ENCODE measurements at regions not wholly inside any gene's neighbourhood (a gene's known extent, or its start where the extent isn't known, plus 50 kb on each side); places are given as distances from the start of the nearest gene placed in this dataset.

DNA sequence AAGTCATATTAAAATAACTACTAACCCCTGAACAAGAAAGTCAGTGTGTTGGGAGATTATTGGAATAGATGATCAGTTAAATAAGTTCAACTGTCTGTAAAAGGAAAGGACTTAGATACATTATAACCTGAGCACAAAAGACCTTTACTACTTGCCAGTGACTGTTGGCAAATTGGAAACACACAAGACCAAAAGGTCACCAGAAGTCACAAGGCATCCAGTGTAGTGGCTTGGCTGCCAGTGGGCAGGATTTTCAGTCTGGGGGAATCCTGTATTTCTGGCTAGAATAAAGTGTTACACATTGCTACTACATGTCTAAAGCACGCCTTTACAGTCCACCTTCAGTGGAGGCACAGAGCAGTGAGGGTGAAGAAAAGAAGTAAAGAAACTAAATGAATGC lies 108.3 kb upstream of the AR start:
- TF ChIP-seq CTCF (IDR thresholded peaks at IDR 0.05) = no peak
- TF ChIP-seq POLR2A (IDR thresholded peaks at IDR 0.05) = no peak
- no peak for TF ChIP-seq EP300 (IDR thresholded peaks at IDR 0.05)
